Testis (tissue), 2 donors: ENCODE measurements at regions not wholly inside any gene's neighbourhood (a gene's known extent, or its start where the extent isn't known, plus 50 kb on each side); places are given as distances from the start of the nearest gene placed in this dataset.

Experiments used
- CTCF ChIP-seq, 3 experiments: fragments of 450-650 bp in 2 of 3; fragments of 200-600 bp in 1 of 3; sonication (generic) in 1 of 3; IDR thresholded peaks; one replicate each; pipeline ENCODE4 v1.5.1; 2016 to 2019; ENCODE audit warnings: antibody characterized with exemption in 3 of 3, mild to moderate bottlenecking in 2 of 3, moderate library complexity in 1 of 3
- POLR2A ChIP-seq: fragments of 450-650 bp; IDR thresholded peaks from one replicate; pipeline ENCODE4 v1.6.1; 2017; ENCODE audit warnings: antibody characterized with exemption, mild to moderate bottlenecking, moderate library complexity

- TF ChIP-seq CTCF (IDR thresholded peaks at IDR 0.05) (no peak), POLR2A (no peak)
These were observed 664.8 kb downstream of the BRD1 start for GRCh38 chr22:49162841-49163240.
